HPDE6-E6E7 (cell line): ENCODE measurements at regions not wholly inside any gene's neighbourhood (a gene's known extent, or its start where the extent isn't known, plus 50 kb on each side); places are given as distances from the start of the nearest gene placed in this dataset.
"Not testable (repeated sequence)": the region's sequence is repeated elsewhere in the genome, so short reads cannot be mapped to it uniquely, and the experiment has no call there.

ENCODE experiments used
- DNase-seq: peaks from one replicate; pipeline ENCODE4 v3.0.0; 2011; ENCODE audit warnings: missing footprints; ENCODE audit errors: extremely low spot score

GRCh38 chr16:88128556-88128955 lies 177.3 kb downstream of the BANP start:
- DNase-seq, result no peak

GRCh38 chr16:88129133-88129532 lies 177.9 kb downstream of the BANP start:
- DNase-seq, result not testable (repeated sequence)

DNA sequence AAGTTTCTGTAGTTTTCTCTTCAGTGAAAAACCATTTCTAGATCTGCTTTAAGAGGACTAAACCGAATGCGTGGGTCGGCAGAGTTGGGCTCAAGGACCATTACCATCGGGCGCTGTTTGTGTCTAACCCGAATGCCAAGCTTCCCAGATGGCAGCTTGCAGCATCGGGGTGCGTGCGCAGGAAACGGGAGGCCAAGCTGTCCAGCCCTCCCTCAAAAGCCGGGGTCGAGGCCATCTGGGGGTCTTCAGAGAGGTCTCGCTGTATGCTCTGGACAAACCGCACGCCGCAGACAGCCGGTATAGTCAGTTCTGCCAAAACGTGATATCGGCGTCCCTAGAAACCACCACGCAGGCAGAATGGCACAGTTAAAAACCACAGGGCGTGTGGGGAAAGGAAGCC lies 178.8 kb downstream of the BANP start:
- DNase-seq, result no peak

GRCh38 chr16:88130681-88131080 lies 179.4 kb downstream of the BANP start:
- DNase-seq, result no peak

- no peak for DNase-seq
These were observed 180.0 kb downstream of the BANP start for GRCh38 chr16:88131256-88131655.

DNA sequence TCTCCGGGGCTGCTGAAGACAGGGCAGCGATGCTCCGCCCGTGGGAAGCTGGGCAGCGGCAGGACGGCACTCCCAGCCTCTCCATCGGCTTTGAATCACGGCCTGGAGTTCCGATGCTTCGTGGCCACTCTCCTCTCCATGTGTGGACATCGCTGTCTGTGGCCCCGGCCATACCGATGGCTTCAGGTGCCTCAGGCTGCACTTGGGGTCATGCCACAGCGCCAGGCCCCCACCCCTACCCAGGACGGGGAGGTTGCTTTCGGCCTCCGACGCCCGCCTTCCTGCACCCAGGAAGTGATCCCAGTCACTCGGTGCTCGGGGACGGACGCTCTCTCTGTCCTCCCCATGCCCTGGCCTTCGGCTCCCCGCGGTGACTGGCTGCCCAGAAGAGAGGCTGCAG lies 180.7 kb downstream of the BANP start:
- DNase-seq, result no peak

- DNase-seq, result no peak
These were observed 181.7 kb downstream of the BANP start for GRCh38 chr16:88132836-88133506.

DNA sequence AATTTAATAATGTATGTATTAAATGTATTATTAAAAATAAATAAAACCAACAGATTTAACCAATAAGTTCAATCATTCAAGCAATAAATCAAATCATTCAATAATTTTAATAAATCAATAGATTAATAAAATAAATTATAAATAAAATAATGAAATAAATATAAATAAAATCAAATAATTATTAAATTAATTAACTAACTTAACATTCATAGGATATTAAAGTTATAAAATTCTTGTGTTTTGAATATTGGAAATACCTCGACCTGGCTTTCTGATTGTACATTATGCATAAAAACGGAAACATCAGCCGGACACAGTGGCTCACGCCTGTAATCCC lies 182.2 kb downstream of the BANP start:
- no peak for DNase-seq

GRCh38 chr16:88134172-88134898 lies 183.1 kb downstream of the BANP start:
- DNase-seq, result not testable (repeated sequence)

DNA sequence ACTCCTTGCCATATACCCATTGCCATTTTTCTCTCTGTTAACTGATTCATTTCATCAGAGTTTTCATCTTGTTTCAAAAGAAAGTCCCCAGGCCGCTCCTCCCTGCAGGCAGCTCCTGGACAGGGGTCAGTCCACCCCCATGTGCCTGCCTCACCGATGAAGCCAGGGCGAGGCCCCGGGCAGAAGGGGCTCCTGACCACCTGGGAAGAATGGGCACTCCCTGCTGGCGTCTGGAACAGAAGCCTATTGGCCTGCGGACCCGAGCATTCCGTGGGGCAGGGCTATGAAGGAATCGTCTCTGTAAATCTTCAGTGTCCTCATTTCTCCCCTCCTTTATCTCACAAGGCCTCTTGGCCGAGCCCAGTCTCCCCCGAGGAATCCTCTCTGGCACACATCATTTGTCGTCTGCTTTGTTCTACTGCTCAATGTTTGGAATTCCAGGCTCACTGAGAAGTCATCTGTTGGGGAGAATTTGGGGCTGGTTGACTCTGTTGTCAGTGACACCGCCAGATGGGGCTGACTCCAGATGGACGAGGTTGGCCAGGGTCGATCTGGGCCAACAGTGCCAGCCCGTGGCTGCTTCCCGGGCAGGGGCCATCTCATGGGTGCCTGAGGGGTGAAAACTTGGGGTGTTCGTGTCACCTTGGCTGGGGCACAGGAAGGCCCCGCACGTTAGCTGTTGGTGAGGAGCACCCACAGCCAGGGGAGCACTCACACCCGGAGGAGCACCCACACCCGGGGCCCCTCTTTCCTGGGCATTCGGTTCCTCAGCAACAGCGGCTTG lies 183.9 kb downstream of the BANP start:
- not testable (repeated sequence) for DNase-seq

- not testable (repeated sequence) for DNase-seq
These were observed 185.0 kb downstream of the BANP start for GRCh38 chr16:88136211-88136713.

DNA sequence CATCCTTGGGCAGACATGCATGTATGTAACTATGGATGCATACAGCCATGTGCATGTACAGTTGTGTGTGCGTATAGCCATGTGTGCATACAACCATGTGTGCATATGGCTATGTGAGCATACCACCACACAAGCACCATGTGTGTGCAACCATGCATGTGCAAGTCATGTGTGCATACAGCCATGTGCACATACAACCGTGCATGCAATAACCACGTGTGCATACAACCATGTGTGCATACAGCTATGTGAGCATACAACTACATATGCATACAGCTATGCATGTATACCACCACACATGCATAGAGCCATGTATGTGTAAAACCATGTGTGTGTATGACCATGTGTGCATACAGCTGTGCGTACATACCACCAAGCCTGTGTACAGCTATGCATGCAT lies 185.7 kb downstream of the BANP start:
- not testable (repeated sequence) for DNase-seq

DNA sequence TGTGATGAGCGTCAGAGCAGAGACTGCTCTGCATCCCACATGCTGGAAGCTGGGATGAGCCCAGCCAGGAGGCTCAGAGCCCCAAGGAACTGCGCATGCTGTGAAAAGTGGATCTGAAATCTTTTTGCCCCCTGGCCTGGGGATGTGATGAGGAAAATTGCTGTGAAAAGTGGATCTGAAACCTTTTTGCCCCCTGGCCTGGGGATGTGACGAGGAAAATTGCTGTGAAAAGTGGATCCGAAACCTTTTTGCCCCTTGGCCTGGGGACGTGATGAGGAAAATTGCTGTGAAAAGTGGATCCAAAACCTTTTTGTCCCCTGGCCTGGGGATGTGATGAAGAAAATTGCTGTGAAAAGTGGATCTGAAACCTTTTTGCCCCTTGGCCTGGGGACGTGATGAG lies 187.9 kb downstream of the BANP start:
- not testable (repeated sequence) for DNase-seq

GRCh38 chr16:88140195-88140594 lies 189.0 kb downstream of the BANP start:
- not testable (repeated sequence) for DNase-seq

DNA sequence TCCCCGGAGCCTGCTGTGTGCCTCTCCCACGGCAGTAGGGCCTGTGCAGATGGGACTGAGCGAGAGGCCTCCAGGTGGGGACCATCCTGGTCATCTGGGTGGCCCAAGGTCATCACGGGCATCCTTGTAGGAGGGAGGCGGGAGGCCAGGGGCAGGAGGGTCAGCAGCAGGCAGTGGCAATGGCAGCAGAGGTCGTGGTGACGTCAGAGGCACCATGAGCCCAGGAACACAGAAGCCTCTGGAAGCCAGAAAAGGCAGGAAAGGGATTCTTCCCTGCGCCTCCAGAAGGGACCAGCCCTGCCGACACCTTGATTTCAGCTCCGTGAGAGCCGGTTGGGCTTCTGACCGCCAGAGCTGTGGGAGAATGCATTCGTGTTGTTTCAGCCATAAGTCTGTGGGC lies 190.3 kb downstream of the BANP start:
- no peak for DNase-seq

GRCh38 chr16:88142056-88142935 lies 191.1 kb downstream of the BANP start:
- not testable (repeated sequence) for DNase-seq

DNA sequence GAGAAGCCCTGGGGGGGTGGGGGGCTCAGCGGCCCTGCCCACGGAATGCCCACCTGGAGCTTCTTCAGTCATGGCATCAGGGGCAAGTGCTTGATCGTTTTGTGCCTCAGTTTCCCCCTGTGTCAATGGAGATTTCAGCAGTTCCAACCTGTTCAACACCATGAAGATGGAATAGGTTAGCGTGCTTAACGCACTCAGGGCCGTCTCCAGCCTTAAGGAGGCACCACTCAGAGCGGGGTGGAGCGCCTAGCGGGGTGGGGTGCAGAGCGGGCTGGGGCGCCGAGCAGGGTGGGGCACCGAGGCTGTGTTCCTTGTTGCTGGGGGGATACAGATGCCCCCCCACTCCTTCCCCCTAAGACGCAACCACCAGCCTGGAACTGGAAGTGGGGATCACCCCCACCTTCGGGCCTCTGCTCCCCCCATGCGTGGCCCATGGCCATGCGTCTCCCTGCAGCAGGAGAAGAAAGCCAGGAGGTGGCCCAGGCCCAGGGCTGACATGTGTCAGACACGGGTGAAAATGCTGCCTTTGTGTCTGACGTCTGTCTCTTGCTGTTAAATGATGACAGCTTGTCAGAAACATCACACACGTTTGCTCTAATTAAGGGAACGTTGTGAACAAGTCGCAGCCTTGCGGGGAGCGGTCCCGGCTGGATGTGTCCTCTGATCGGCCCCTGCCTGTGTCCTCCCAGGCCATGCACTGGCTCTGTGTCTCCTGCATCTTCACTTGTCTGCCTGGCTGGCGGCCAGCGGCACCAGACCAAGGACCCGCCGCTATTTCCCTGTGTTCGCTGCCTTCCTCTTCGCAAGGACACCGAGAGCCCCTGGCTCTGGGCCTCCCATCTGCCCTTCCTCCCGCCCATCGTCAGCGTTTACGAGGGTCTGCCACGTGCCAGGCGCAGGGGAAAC lies 192.1 kb downstream of the BANP start:
- DNase-seq, result not testable (repeated sequence)

DNA sequence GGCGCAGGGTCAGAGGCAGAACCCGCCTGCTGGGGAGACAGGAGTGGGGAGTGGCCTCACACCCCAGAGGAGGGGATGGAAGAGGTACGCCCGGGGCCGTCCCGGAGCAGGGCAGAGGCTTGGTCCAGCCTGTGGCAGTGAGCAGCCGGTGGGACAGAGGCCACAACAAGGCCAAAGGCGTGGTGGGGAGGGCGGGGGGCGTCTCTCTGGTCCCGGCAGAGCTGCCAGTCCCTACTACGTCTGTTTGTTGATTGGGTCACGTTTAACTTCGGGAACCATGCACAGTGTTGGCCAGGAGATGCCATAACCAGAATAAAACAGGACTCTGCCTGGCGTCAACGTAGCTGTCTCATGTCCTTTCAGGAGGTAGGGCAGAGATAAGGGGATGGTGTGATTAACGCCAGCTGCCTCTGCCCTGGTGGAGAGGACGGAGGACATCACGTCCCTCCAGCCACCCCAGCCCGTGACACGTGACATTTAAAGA lies 192.8 kb downstream of the BANP start:
- no peak for DNase-seq

DNA sequence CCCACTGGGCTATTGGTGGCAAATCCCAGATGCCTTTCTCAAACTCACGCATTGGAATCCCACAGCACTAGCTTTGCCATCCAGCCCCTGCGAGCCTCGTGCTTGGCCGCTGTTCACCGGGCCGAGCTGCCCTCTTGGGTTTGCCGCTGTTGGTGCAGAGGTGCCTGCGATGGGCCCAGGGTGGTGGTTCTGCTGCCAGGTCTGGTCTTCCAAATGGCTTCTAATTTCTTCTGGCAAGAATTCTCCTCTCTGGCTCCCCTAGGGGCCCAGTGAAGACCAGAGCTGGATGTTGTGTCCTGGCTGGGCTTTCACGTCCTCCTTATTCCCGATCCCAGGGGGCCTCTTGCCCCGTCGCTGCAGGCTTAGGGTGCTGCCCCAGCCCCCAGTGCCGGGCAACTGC lies 194.1 kb downstream of the BANP start:
- not testable (repeated sequence) for DNase-seq

GRCh38 chr16:88145824-88146405 lies 194.7 kb downstream of the BANP start:
- not testable (repeated sequence) for DNase-seq
